ENCODE measurements at regions not wholly inside any gene's neighbourhood (a gene's known extent, or its start where the extent isn't known, plus 50 kb on each side); places are given as distances from the start of the nearest gene placed in this dataset.

- Histone ChIP-seq H3K36me3 (ENCODE audit: control insufficient read depth in 2 of 2, extremely low read depth in 1 of 2, insufficient read depth in 2 of 2, low read length in 2 of 2) (no peaks in the 10 kb centered on the region), H3K9me3 (replicated peaks; ENCODE audit: control insufficient read depth, insufficient read depth, low read length) (no peaks in the 10 kb centered on the region), H4K20me1 (replicated peaks; ENCODE audit: control insufficient read depth, extremely low read depth, insufficient read depth, low read length) (no peaks in the 10 kb centered on the region), H3K4me1 (ENCODE audit: control insufficient read depth, extremely low read depth, insufficient read depth, low read length) (no peaks in the 10 kb centered on the region), H3K9me1 (replicated peaks; ENCODE audit: control insufficient read depth, extremely low read depth, insufficient read depth, low read length) (no peaks in the 10 kb centered on the region), H3K27ac (ENCODE audit: insufficient read depth, low read depth, low read length) (no peak overlapping the region), H3K27me3 (ENCODE audit: control insufficient read depth in 2 of 2, insufficient read depth in 2 of 2, low read length in 2 of 2) (no peaks in the 10 kb centered on the region), H3K79me2 (ENCODE audit: control insufficient read depth, insufficient read depth, low read length) (no peaks in the 10 kb centered on the region), H3K4me2 (ENCODE audit: insufficient read depth, low read length) (no peak overlapping the region), H2AFZ (ENCODE audit: low read depth, low read length) (no peak overlapping the region), H3K9ac (replicated peaks; ENCODE audit: extremely low read depth, insufficient read depth, low read length) (no peak overlapping the region), H3K4me3 (replicated peaks in 1 of 3; ENCODE audit: insufficient read depth in 1 of 3, low read depth in 1 of 3, low read length in 3 of 3) (no peak overlapping the region)
- no TSS peak for BruUV-seq (replicated peaks)
- DNase-seq (ENCODE audit: low read depth, low spot score) (no peak), FAIRE-seq (no peak)
- TF ChIP-seq MYC (IDR thresholded peaks at IDR 0.05; ENCODE audit: low read depth, low read length) (no peak), CTCF (IDR thresholded peaks at IDR 0.05; ENCODE audit: extremely low read depth in 1 of 2, insufficient read depth in 1 of 2, low read depth in 1 of 2, low read length in 2 of 2) (no peak), FOS (IDR thresholded peaks at IDR 0.05; ENCODE audit: borderline replicate concordance, insufficient read depth, low read length) (no peak), MAX (IDR thresholded peaks at IDR 0.05; ENCODE audit: insufficient read depth, insufficient read length) (no peak), POLR2AphosphoS5 (IDR thresholded peaks at IDR 0.05; ENCODE audit: insufficient read depth, low read depth, low read length) (no peak), EZH2 (IDR thresholded peaks at IDR 0.05; ENCODE audit: borderline replicate concordance, low read depth, low read length, severe bottlenecking) (no peak), POLR2A (IDR thresholded peaks at IDR 0.05; ENCODE audit: low read depth, low read length) (no peak), GATA2 (IDR thresholded peaks at IDR 0.05; ENCODE audit: insufficient read depth, insufficient read length, low read depth, low read length) (no peak), JUN (IDR thresholded peaks at IDR 0.05; ENCODE audit: borderline replicate concordance, insufficient read depth, insufficient read length, low read depth) (no peak)
- dilution Hi-C loops (cut with MboI; ENCODE audit: extremely low pct_ligation_motif_present, low sequenced_read_pairs) = no loop called here
- CTCF ChIA-PET = no interaction called here
- POLR2A ChIA-PET = no interaction called here
- intact Hi-C loops (cut with micrococcal nuclease) = no loop called here
These were observed 79.1 kb upstream of the LINC01488 start for GRCh38 chr11:69402251-69402887.
